SHP77 treated with DMSO at 0.1 percent for 48 hours (cell line): ENCODE measurements at regions not wholly inside any gene's neighbourhood (a gene's known extent, or its start where the extent isn't known, plus 50 kb on each side); places are given as distances from the start of the nearest gene placed in this dataset.

Experiments used
- DNase-seq: peaks from one replicate; lab custom pipeline; 2025; lab: John Stamatoyannopoulos, UW

- DNase-seq = no peak
Observed at GRCh38 chr15:87631093-87631492, 625.4 kb downstream of the NTRK3 start.

- no peak for DNase-seq
Observed at GRCh38 chr15:87628311-87628710, 628.2 kb downstream of the NTRK3 start.

- no peak for DNase-seq
Observed at GRCh38 chr15:87626860-87627259, 629.7 kb downstream of the NTRK3 start.

GRCh38 chr15:87623832-87624231, 632.7 kb downstream of the NTRK3 start:
- no peak for DNase-seq

GRCh38 chr15:87620393-87620792, 636.1 kb downstream of the NTRK3 start:
- no peak for DNase-seq

- no peak for DNase-seq
Observed at GRCh38 chr15:87619161-87619960, 637.2 kb downstream of the NTRK3 start.

- DNase-seq = no peak
Observed at GRCh38 chr15:87618203-87618725, 638.3 kb downstream of the NTRK3 start.

GRCh38 chr15:87614704-87615103, 641.8 kb downstream of the NTRK3 start:
- DNase-seq = no peak

- DNase-seq = no peak
Observed at GRCh38 chr15:87610366-87610765, 646.2 kb downstream of the NTRK3 start.

GRCh38 chr15:87609894-87610293, 646.6 kb downstream of the NTRK3 start:
- DNase-seq = no peak

- DNase-seq = no peak
Observed at GRCh38 chr15:87609474-87609873, 647.1 kb downstream of the NTRK3 start.

- DNase-seq = no peak
Observed at GRCh38 chr15:87608238-87609028, 648.1 kb downstream of the NTRK3 start.

- no peak for DNase-seq
Observed at GRCh38 chr15:87606971-87607370, 649.6 kb downstream of the NTRK3 start.

- DNase-seq = no peak
Observed at GRCh38 chr15:87604857-87605446, 651.6 kb downstream of the NTRK3 start.

- no peak for DNase-seq
Observed at GRCh38 chr15:87602371-87602770, 654.2 kb downstream of the NTRK3 start.

GRCh38 chr15:87599616-87600015, 656.9 kb downstream of the NTRK3 start:
- DNase-seq = no peak

- DNase-seq = no peak
Observed at GRCh38 chr15:87597346-87598052, 659.0 kb downstream of the NTRK3 start.

GRCh38 chr15:87591582-87591981, 665.0 kb downstream of the NTRK3 start:
- no peak for DNase-seq

- no peak for DNase-seq
Observed at GRCh38 chr15:87591042-87591441, 665.5 kb downstream of the NTRK3 start.

- no peak for DNase-seq
Observed at GRCh38 chr15:87589134-87589533, 667.4 kb downstream of the NTRK3 start.

- no peak for DNase-seq
Observed at GRCh38 chr15:87582169-87582568, 674.4 kb downstream of the NTRK3 start.

GRCh38 chr15:87579537-87579936, 677.0 kb downstream of the NTRK3 start:
- DNase-seq = no peak
